HEK293 (cell line): ENCODE measurements at regions not wholly inside any gene's neighbourhood (a gene's known extent, or its start where the extent isn't known, plus 50 kb on each side); places are given as distances from the start of the nearest gene placed in this dataset.

ENCODE experiments used
- PRDM1 ChIP-seq: fragments of 450-650 bp; formaldehyde crosslinking; IDR thresholded peaks from 2 replicates; pipeline ENCODE4; 2016; ENCODE audit warnings: missing biosample characterization, missing genetic modification characterization
- WT1 ChIP-seq: fragments of 450-650 bp; formaldehyde crosslinking; IDR thresholded peaks from 2 replicates; pipeline ENCODE4 v1.5.1; 2016; ENCODE audit warnings: missing biosample characterization, missing genetic modification characterization
- YY1 ChIP-seq: fragments of 450-650 bp; formaldehyde crosslinking; IDR thresholded peaks from 2 replicates; pipeline ENCODE4 v1.5.1; 2018; ENCODE audit warnings: missing biosample characterization, missing genetic modification characterization
- ZBTB8A ChIP-seq: fragments of 450-650 bp; formaldehyde crosslinking; IDR thresholded peaks from 2 replicates; pipeline ENCODE4 v1.5.1; 2016; ENCODE audit warnings: missing biosample characterization, missing genetic modification characterization
- ZNF174 ChIP-seq: fragments of 450-650 bp; formaldehyde crosslinking; IDR thresholded peaks from 2 replicates; pipeline ENCODE4 v1.5.0; 2017; ENCODE audit warnings: missing biosample characterization, mild to moderate bottlenecking, missing genetic modification characterization
- ZNF239 ChIP-seq: fragments of 450-650 bp; formaldehyde crosslinking; IDR thresholded peaks from 2 replicates; pipeline ENCODE4 v1.5.1; 2016; ENCODE audit warnings: missing biosample characterization, missing genetic modification characterization
- ZNF24 ChIP-seq: fragments of 450-650 bp; formaldehyde crosslinking; IDR thresholded peaks from 2 replicates; pipeline ENCODE4 v1.5.1; 2016; ENCODE audit warnings: missing biosample characterization, missing genetic modification characterization
- ZNF274 ChIP-seq, 2 experiments: fragments of 200-500 bp in 1 of 2; fragments of 450-650 bp in 1 of 2; sonication (Bioruptor generic) in 1 of 2; formaldehyde crosslinking in 1 of 2; IDR thresholded peaks; 2 replicates each; pipeline versions ENCODE4 v1.5.1 to v1.6.1; 2014 to 2016; ENCODE audit warnings: borderline replicate concordance in 1 of 2, inconsistent platforms in 1 of 2, low read length in 1 of 2, missing biosample characterization in 1 of 2, missing genetic modification characterization in 1 of 2
- ZNF664 ChIP-seq: fragments of 450-650 bp; formaldehyde crosslinking; IDR thresholded peaks from 2 replicates; pipeline ENCODE4 v1.5.1; 2016; ENCODE audit warnings: missing biosample characterization, missing genetic modification characterization
- ZNF843 ChIP-seq: fragments of 450-650 bp; formaldehyde crosslinking; IDR thresholded peaks from 2 replicates; pipeline ENCODE4 v1.5.1; 2016; ENCODE audit warnings: missing biosample characterization, missing genetic modification characterization
- TF ChIP-seq, protein P1 (sequence below): fragments of 450-650 bp; formaldehyde crosslinking; IDR thresholded peaks from 2 replicates; pipeline ENCODE4 v1.5.1; 2016; ENCODE audit warnings: missing biosample characterization, missing genetic modification characterization
- TF ChIP-seq, protein P2 (sequence below): fragments of 450-650 bp; formaldehyde crosslinking; optimal IDR thresholded peaks from 2 replicates; pipeline ENCODE3; 2016; ENCODE audit warnings: missing biosample characterization, mild to moderate bottlenecking, missing genetic modification characterization

DNA sequence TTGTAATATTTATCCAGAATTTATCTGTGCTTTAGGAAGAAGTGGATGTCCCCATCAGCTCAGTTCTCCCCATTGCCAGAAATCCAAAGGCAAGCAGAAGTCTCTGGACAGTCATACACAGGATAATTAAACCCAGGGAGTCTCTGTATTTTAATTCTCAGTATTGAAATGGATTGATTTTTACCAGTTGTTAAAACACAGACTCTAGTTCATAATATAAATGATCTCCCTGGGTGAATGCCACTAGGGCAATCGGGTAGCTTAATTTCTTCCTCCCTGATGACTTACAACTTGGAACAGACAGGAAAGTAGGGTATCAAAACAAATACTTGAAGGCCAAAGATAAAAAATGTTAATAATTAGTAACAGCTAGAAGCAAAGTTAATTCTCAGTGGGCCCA lies 66.5 kb upstream of the DAP start:
- no peak for TF ChIP-seq WT1 (tag by site-specific recombination)
- no peak for TF ChIP-seq PRDM1 (tag by site-specific recombination)
- TF ChIP-seq ZNF24 (tag by site-specific recombination), result no peak
- TF ChIP-seq, protein P1, sequence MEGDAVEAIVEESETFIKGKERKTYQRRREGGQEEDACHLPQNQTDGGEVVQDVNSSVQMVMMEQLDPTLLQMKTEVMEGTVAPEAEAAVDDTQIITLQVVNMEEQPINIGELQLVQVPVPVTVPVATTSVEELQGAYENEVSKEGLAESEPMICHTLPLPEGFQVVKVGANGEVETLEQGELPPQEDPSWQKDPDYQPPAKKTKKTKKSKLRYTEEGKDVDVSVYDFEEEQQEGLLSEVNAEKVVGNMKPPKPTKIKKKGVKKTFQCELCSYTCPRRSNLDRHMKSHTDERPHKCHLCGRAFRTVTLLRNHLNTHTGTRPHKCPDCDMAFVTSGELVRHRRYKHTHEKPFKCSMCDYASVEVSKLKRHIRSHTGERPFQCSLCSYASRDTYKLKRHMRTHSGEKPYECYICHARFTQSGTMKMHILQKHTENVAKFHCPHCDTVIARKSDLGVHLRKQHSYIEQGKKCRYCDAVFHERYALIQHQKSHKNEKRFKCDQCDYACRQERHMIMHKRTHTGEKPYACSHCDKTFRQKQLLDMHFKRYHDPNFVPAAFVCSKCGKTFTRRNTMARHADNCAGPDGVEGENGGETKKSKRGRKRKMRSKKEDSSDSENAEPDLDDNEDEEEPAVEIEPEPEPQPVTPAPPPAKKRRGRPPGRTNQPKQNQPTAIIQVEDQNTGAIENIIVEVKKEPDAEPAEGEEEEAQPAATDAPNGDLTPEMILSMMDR, result no peak
- TF ChIP-seq ZNF239 (tag by site-specific recombination), result no peak
- no peak for TF ChIP-seq ZNF843 (tag by site-specific recombination)
- TF ChIP-seq YY1, result no peak
- no peak for TF ChIP-seq ZBTB8A (tag by site-specific recombination)
- TF ChIP-seq, protein P2, sequence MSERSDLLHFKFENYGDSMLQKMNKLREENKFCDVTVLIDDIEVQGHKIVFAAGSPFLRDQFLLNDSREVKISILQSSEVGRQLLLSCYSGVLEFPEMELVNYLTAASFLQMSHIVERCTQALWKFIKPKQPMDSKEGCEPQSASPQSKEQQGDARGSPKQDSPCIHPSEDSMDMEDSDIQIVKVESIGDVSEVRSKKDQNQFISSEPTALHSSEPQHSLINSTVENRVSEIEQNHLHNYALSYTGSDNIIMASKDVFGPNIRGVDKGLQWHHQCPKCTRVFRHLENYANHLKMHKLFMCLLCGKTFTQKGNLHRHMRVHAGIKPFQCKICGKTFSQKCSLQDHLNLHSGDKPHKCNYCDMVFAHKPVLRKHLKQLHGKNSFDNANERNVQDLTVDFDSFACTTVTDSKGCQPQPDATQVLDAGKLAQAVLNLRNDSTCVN (tag by site-specific recombination), result no peak
- no peak for TF ChIP-seq ZNF664 (tag by site-specific recombination)
- no peak for TF ChIP-seq ZNF274 (IDR thresholded peaks at IDR 0.05; ENCODE audit: low read length)
- TF ChIP-seq ZNF274 (tag by site-specific recombination; IDR thresholded peaks at IDR 0.05; ENCODE audit: borderline replicate concordance), result no peak
- no peak for TF ChIP-seq ZNF174 (tag by site-specific recombination)
